HT1080 (cell line): ENCODE measurements at regions not wholly inside any gene's neighbourhood (a gene's known extent, or its start where the extent isn't known, plus 50 kb on each side); places are given as distances from the start of the nearest gene placed in this dataset.

Experiments
- DNase-seq: peaks from one replicate; pipeline ENCODE4 v3.0.0-alpha.2; 2015; ENCODE audit warnings: low read depth

GRCh38 chr11:45411228-45411946 is 125.2 kb upstream of the SYT13 start:
- peak; percentile 44 for DNase-seq

DNA sequence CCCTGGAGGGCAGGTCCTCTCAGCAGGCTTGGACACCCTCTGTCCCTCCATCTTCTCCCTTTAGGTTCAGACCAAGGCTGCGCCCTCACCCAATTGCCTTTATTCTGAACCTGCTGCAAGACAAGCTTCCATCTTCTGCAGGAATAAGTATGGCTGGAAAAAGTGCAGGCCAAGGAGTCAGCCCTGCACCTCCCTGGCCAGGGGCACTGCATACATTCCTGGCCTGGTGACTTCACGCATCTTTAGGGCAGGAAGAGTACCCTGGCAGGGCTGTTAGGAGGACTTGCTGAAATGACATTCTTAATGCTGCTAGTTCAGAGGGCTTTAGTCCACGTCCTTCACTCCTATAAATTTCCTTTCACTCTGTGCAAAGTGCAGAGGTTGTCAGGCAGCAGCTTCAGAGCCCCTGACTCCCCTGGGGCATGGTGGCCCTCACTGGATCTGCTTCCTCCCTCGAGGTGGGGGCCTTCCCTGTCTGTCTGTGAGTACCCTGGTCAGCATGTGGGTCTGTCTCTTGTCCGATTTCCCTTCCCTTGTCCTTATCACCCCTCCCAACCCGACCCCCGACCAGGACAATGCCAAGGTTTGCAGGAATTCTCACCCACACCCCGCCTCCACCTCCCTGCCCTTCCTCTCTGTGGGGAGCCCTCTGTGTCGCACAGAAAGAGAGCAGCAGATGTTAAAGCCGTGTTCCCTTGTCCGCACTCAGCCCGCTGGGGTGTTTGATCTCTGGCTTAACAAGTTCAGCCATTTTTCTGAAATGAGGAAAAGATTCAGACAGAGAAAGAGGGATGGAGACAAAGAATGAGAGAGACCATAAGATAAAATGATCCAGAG is 124.5 kb upstream of the SYT13 start:
- no peak for DNase-seq

GRCh38 chr11:45409587-45409986 is 123.4 kb upstream of the SYT13 start:
- no peak for DNase-seq

GRCh38 chr11:45407226-45407625 is 121.1 kb upstream of the SYT13 start:
- DNase-seq = no peak

DNA sequence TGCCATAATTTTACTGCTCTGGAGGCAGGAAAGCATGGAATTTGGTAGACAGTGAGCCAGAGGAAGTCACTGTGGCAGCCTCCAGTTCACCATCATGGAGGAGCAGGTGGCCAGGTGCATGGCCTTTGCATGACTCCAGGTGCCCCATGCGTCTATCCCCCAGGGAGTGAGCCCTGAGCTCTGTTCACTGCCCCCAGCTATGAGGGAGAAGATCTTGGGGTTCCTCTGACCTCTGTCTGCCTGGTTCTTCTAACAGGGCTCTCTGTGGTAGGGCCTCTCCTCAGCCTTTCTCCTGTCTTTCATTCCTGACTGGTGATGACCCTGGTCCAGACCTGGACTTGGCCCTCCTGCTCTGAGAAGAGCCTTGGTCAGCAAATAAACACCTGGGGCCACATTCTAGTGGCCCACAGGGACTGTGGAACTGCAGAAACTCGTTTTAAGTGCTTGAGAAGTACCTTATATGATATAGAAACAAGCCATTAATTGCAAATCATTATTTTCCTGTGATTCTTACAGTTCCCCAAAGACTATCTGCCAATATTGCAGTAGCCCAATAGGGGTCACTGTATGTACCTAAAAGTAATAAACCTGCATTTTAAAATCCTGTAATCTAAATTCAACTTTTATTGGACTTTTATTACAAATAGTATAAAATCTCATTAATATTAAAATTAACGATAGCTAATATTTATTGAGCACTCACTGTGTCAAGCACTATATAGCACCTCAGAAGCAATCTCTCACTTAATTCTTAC is 120.0 kb upstream of the SYT13 start:
- no peak for DNase-seq

DNA sequence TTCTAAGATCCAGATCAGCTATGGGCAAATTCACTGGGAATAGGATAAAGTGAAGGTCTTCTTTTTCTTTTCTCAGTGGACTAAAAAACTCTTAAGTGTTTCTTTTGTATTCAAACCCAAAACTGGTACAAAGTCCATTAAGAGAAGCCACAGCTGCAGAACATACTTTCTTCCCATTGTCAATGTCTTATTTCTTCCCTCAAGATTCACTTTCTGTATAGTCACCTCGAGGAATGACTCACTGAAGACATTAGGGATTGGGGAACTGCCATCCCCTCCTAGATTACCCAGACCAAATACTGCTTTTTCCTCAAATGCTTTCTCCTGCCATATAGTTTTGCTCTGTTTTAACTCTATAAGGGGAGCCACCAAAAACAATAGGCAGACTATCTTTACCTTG is 117.4 kb upstream of the SYT13 start:
- peak; percentile 52 for DNase-seq

- no peak for DNase-seq
Measured at GRCh38 chr11:45402049-45402630, 116.0 kb upstream of the SYT13 start.

DNA sequence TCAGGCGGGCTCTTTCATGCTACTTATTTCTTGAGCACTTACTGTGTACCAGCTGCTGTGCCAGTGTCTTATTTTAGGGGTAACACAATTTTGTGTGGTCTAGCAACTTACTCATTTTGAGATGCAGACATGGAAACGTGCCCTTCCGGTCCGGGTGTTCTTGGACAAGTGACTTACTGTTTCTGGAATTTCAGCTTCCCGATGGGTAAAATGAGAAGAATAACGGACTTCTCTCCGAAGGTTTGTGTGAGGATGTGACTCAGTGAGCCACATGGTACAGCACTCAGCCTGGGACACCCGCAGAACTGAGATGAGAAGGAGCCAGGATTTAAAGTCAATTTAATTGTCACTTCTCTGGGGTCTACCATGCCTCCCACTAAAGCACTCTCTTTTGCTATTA is 114.5 kb upstream of the SYT13 start:
- peak; percentile 98 for DNase-seq

GRCh38 chr11:45399166-45399565 is 113.0 kb upstream of the SYT13 start:
- DNase-seq = no peak

- no peak for DNase-seq
Measured at GRCh38 chr11:45398325-45398724, 112.2 kb upstream of the SYT13 start.

DNA sequence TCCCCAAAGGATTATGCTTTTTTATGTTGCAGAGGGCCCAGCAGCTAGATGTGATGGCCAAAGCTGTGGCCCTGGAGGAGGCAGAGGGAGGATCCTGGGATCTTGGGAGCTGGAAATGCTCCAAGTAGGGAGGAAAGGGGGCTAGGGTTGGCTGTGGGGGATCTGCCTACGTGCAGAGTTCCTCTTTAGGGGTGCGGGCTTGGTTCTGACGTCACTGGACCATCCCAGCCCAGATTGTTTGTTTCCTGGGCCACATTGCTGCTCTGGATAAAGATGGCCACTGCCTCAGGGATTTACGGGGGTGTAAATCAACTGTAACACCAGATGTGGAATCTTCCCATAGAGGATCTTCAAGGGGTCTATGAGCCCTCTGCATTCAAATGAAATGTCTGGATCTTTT is 110.3 kb upstream of the SYT13 start:
- DNase-seq = no peak

GRCh38 chr11:45395947-45396346 is 109.8 kb upstream of the SYT13 start:
- no peak for DNase-seq

GRCh38 chr11:45395421-45395820 is 109.3 kb upstream of the SYT13 start:
- DNase-seq = no peak

DNA sequence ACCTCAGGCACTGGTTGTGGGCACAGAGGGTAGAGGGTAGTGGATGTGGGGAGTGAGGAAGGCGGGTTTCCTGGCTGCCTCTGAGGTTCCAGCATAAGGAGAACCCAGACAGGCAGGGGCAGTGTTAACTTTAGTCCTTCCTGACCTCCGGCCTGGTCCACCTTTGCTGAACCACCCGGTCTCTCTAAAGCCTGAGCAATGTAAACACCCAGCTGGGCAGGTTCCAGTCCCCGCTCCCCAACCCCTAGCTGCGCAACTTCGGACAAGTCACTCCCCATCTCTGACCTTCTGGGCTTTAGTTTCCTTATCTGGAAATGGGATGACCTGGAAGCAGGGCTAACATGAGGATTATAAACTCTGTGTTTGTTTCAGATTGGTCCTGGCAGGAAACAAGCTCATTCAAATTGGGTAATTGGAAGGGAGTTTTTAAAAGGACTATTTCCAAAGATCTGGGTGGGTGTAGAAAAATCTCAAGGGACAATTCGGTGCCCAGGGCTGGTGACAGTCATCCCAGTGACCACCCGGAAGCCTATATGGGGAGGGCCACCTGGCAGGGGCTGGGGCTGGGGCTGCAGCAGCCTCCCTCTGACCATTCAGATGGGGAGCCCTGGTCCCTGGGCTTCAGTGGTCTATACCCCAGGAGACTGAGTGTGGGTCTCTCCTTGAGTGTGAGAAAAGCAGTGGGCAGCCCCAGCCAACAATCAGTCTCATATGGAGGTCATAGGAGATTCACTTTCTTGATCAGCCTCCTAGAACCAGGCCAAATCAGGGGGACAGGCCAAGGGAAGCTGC is 108.3 kb upstream of the SYT13 start:
- DNase-seq = no peak

GRCh38 chr11:45393826-45394225 is 107.7 kb upstream of the SYT13 start:
- no peak for DNase-seq

- no peak for DNase-seq
Measured at GRCh38 chr11:45393334-45393733, 107.2 kb upstream of the SYT13 start.

GRCh38 chr11:45392591-45393091 is 106.5 kb upstream of the SYT13 start:
- no peak for DNase-seq

DNA sequence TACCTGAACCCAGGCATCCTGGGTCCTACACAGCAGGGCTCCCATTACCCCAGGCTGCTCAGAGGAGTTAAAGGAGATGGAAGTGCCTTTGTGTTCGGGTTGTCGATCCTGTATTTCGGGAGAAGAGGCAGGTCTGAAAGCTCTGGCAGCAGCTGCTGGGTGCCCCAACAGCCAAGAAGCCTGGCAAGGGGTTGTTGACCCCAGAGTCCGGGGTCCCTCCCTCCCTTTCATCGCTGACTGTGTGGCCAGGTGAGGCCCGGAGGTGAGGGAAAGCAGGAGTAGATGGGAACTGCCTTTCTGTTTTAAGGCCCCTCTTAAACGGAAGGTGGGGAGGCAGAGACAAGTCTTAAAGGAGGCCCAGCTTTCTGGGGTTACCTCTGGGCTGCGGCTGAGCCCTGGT is 106.0 kb upstream of the SYT13 start:
- no peak for DNase-seq

DNA sequence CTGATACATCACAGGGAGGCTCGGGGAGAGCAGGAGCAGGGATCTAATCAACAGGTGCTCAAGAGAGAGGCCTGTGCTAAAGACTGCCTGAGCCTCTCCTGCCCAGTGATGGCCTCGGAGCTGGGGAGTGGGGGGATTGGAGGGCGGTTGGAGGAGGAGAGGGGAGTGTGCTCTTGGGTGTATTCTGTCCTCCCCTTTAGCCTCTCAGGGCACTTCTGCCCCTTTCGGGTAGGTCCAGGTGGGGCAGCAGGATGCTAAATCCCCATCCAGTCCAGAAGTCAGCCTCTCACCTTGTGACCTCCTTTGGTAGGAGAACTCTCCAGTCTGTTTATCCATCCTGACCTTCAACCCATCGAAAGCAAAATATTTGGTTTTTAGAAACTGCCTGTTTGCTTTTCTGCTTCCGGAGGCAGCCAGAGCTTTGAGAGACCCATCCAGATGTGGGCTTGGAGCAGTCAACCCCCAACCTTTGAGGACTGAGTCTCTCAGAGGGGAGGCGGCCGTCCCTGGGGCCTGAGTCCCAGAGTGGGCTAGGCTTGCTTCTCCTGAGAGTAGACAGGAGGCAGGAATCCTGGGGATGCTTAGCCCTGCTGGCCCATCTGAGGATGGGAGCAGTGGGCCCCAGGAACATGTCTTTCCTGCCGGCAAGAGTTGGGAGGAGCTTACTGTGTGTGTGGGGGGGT is 105.2 kb upstream of the SYT13 start:
- no peak for DNase-seq

DNA sequence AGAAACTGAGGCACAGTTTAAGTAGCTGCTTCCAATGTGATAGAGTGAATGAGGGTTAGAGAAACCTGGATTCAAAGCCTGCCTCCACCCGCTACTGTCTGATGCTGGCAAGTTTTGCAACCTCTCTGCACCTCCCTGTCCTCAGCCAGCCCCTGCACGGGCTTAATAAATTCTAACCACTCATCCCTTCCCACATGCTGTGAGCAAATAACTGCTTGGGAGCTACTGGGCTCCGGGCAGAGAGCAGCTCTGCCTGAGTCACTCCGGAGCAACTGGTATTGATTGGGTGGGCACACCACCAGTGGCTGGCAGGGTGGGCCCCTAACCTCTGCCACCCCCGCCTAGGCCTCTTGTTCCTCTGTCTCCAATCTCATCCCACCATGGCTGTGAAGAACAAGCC is 104.3 kb upstream of the SYT13 start:
- DNase-seq = peak; percentile 64
